Transverse colon (tissue), 4 donors: ENCODE measurements at regions not wholly inside any gene's neighbourhood (a gene's known extent, or its start where the extent isn't known, plus 50 kb on each side); places are given as distances from the start of the nearest gene placed in this dataset.

Experiments used
- CTCF ChIP-seq, 5 experiments: fragments of 200-600 bp in 3 of 5; fragments of 450-650 bp in 2 of 5; sonication (generic) in 3 of 5; IDR thresholded peaks; 1 replicate in 2 of 5; 2 replicates in 3 of 5; pipeline ENCODE4 v1.5.1; 2016 to 2017; ENCODE audit warnings: antibody characterized with exemption in 5 of 5, inconsistent platforms in 3 of 5, mild to moderate bottlenecking in 2 of 5, moderate library complexity in 1 of 5
- EP300 ChIP-seq: sonication (generic); formaldehyde crosslinking; IDR thresholded peaks from one replicate; pipeline ENCODE4 v1.6.1; 2017; ENCODE audit warnings: antibody characterized with exemption, low read depth
- POLR2A ChIP-seq: fragments of 450-650 bp; IDR thresholded peaks from one replicate; pipeline ENCODE4 v1.6.1; 2016; ENCODE audit warnings: antibody characterized with exemption, mild to moderate bottlenecking, moderate library complexity
- POLR2AphosphoS5 ChIP-seq, 3 donors: sonication (generic); formaldehyde crosslinking; IDR thresholded peaks; one replicate each; pipeline ENCODE4 v1.6.1; 2016; ENCODE audit warnings: antibody characterized with exemption in 3 of 3

- TF ChIP-seq EP300 (no peak), CTCF (IDR thresholded peaks at IDR 0.05) (no peak), POLR2AphosphoS5 (IDR thresholded peaks at IDR 0.05) (no peak), POLR2A (no peak)
Observed at GRCh38 chr9:86470326-86470725, 116.1 kb upstream of the TUT7 start.
